ENCODE measurements at regions not wholly inside any gene's neighbourhood (a gene's known extent, or its start where the extent isn't known, plus 50 kb on each side); places are given as distances from the start of the nearest gene placed in this dataset.
"Not testable (repeated sequence)": the region's sequence is repeated elsewhere in the genome, so short reads cannot be mapped to it uniquely, and the experiment has no call there.

- no peak for ATAC-seq
- DNase-seq (ENCODE audit: low spot score), result no peak
- intact Hi-C loops (cut with DNase I), result no loop called here
These were observed 213.9 kb upstream of the SLITRK1 start for GRCh38 chr13:84096216-84096615.

GRCh38 chr13:84088996-84089395 is 206.7 kb upstream of the SLITRK1 start:
- intact Hi-C loops (cut with DNase I), result no loop called here
- ATAC-seq (no peak), DNase-seq (ENCODE audit: low spot score) (no peak)

- intact Hi-C loops (cut with DNase I), result no loop called here
- no peak for ATAC-seq
These were observed 204.5 kb upstream of the SLITRK1 start for GRCh38 chr13:84086847-84087162.

GRCh38 chr13:84086098-84086846 is 204.0 kb upstream of the SLITRK1 start:
- intact Hi-C loops (cut with DNase I); ATAC-seq; DNase-seq (ENCODE audit: low spot score): not testable (repeated sequence)

More at GRCh38 chr13:84086847-84087162, 204.5 kb upstream of the SLITRK1 start:
- DNase-seq (ENCODE audit: low spot score), result no peak

- ATAC-seq (no peak), DNase-seq (ENCODE audit: low spot score) (no peak)
- intact Hi-C loops (cut with DNase I), result no loop called here
These were observed 200.2 kb upstream of the SLITRK1 start for GRCh38 chr13:84082462-84082861.

- DNase-seq (ENCODE audit: low spot score) (no peak), ATAC-seq (no peak)
- intact Hi-C loops (cut with DNase I), result no loop called here
These were observed 198.7 kb upstream of the SLITRK1 start for GRCh38 chr13:84080748-84081530.

GRCh38 chr13:84077271-84077670 is 195.0 kb upstream of the SLITRK1 start:
- DNase-seq (ENCODE audit: low spot score) (no peak), ATAC-seq (no peak)
- intact Hi-C loops (cut with DNase I), result no loop called here

- intact Hi-C loops (cut with DNase I), result no loop called here
- no peak for DNase-seq (ENCODE audit: low spot score)
- ATAC-seq, result no peak
These were observed 194.0 kb upstream of the SLITRK1 start for GRCh38 chr13:84076280-84076679.

GRCh38 chr13:84050536-84050935 is 168.3 kb upstream of the SLITRK1 start:
- intact Hi-C loops (cut with DNase I), result no loop called here

GRCh38 chr13:84049443-84050219 is 167.4 kb upstream of the SLITRK1 start:
- DNase-seq (ENCODE audit: low spot score), result no peak
- intact Hi-C loops (cut with DNase I), result no loop called here
- no peak for ATAC-seq

More at GRCh38 chr13:84050536-84050935, 168.3 kb upstream of the SLITRK1 start:
- DNase-seq (ENCODE audit: low spot score) (no peak), ATAC-seq (no peak)

GRCh38 chr13:84044805-84045204 is 162.5 kb upstream of the SLITRK1 start:
- DNase-seq (ENCODE audit: low spot score) (no peak), ATAC-seq (no peak)
- intact Hi-C loops (cut with DNase I), result no loop called here

GRCh38 chr13:84038001-84038400 is 155.7 kb upstream of the SLITRK1 start:
- DNase-seq (ENCODE audit: low spot score) (no peak), ATAC-seq (no peak)
- intact Hi-C loops (cut with DNase I), result no loop called here

- no peak for DNase-seq (ENCODE audit: low spot score)
- no peak for ATAC-seq
- intact Hi-C loops (cut with DNase I), result no loop called here
These were observed 149.8 kb upstream of the SLITRK1 start for GRCh38 chr13:84032116-84032515.

- ATAC-seq (no peak), DNase-seq (ENCODE audit: low spot score) (no peak)
- intact Hi-C loops (cut with DNase I), result no loop called here
These were observed 148.8 kb upstream of the SLITRK1 start for GRCh38 chr13:84031120-84031519.

- no peak for ATAC-seq
- intact Hi-C loops (cut with DNase I), result no loop called here
- DNase-seq (ENCODE audit: low spot score), result no peak
These were observed 147.1 kb upstream of the SLITRK1 start for GRCh38 chr13:84029396-84029795.

GRCh38 chr13:84025824-84026223 is 143.6 kb upstream of the SLITRK1 start:
- DNase-seq (ENCODE audit: low spot score) (no peak), ATAC-seq (no peak)
- intact Hi-C loops (cut with DNase I), result no loop called here

- DNase-seq (ENCODE audit: low spot score), result no peak
- no peak for ATAC-seq
- intact Hi-C loops (cut with DNase I), result no loop called here
These were observed 114.1 kb upstream of the SLITRK1 start for GRCh38 chr13:83996415-83996814.

- DNase-seq (ENCODE audit: low spot score) (no peak), ATAC-seq (no peak)
- intact Hi-C loops (cut with DNase I), result no loop called here
These were observed 113.7 kb upstream of the SLITRK1 start for GRCh38 chr13:83995930-83996329.

GRCh38 chr13:83992566-83993358 is 110.5 kb upstream of the SLITRK1 start:
- intact Hi-C loops (cut with DNase I), result no loop called here
- no peak for DNase-seq (ENCODE audit: low spot score)
- ATAC-seq, result no peak

Measured in sciatic nerve (tissue), 2 donors.